BJ (cell line): ENCODE measurements at regions not wholly inside any gene's neighbourhood (a gene's known extent, or its start where the extent isn't known, plus 50 kb on each side); places are given as distances from the start of the nearest gene placed in this dataset.

Experiments
- CTCF ChIA-PET: fragments of 350-600 bp; formaldehyde crosslinking; extraction: SDS; loops from one replicate; lab custom pipeline; 2021; ENCODE audit warnings: antibody characterized with exemption, inconsistent platforms; lab: Yijun Ruan, JAX
- POLR2A ChIA-PET: fragments of 300-600 bp; sonication (Branson Sonifier 250); formaldehyde crosslinking; extraction: SDS; loops from one replicate; lab custom pipeline; 2021; ENCODE audit warnings: antibody characterized with exemption; lab: Charles Lee
- DNase-seq: peaks from one replicate; pipeline ENCODE4 v3.0.0-alpha.2; 2011; ENCODE audit warnings: low read depth
- H3K27me3 ChIP-seq: 2 replicates; pipeline ENCODE4 v1.6.0; 2011; ENCODE audit warnings: low read length; ENCODE audit not compliant: control insufficient read depth, insufficient read depth
- H3K36me3 ChIP-seq: 2 replicates; pipeline ENCODE4 v1.5.1; 2011; ENCODE audit warnings: low read length; ENCODE audit not compliant: control insufficient read depth, insufficient read depth
- H3K4me3 ChIP-seq: 2 replicates; pipeline ENCODE4 v1.5.1; 2011; ENCODE audit warnings: low read depth, mild to moderate bottlenecking, control low read depth, low read length
- TF ChIP-seq, protein P1 (sequence below): IDR thresholded peaks from 2 replicates; pipeline ENCODE4 v1.5.1; 2011; ENCODE audit warnings: low read depth, mild to moderate bottlenecking, control low read depth, inconsistent platforms, low read length, moderate library complexity; ENCODE audit not compliant: insufficient read depth

DNA sequence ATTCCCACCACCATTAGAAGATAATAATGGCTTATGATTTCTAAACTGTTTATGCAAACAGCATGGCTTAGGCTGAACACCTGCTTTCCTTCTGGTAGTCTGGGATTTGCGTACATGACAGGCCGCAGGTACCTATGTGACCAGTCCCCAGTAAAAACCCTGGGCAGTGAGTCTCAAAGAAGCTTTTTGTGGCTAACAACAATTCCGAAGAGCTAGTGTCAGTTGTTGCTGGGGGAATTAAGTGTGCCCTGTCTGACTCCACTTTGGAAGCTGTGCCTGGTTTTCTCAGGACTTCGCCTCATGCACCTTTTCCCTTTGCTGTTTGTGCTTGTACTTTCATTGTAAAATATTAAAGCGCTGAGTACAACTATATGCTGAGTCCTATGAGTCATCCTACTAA lies 250.2 kb upstream of the MIR17HG start:
- CTCF ChIA-PET = interaction anchor here (1.3 kb wide), 1 partner anchor 15 kb away, joined by 3 read pairs; no protein-coding TSS in a partner anchor
- POLR2A ChIA-PET = no interaction called here
- H3K27me3 ChIP-seq = no peaks in the 10 kb centered on the region

DNA sequence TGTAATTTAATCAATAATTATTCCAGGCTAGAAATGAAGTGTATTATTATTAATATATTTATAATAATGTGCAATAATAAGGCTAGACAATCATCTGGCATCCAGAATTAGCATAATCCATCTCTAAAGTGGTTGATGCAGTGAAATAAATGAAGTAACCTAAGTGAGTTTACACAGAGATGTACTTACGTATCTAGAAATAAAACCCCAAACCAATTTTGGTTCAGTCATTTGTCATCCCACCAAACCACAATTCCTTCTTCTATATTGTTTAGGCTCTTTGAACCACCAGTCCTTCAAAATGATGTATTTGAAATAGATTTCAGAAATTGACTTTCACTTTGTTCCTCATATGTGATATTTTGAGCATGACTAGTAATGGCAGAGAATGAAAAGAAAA lies 247.6 kb upstream of the MIR17HG start:
- H3K4me3 ChIP-seq = no peak overlapping the region
- ChIA-PET POLR2A (no interaction called here), CTCF (no interaction called here)
- no peak for DNase-seq
- no peaks in the 10 kb centered on the region for H3K27me3 ChIP-seq
- TF ChIP-seq, protein P1, sequence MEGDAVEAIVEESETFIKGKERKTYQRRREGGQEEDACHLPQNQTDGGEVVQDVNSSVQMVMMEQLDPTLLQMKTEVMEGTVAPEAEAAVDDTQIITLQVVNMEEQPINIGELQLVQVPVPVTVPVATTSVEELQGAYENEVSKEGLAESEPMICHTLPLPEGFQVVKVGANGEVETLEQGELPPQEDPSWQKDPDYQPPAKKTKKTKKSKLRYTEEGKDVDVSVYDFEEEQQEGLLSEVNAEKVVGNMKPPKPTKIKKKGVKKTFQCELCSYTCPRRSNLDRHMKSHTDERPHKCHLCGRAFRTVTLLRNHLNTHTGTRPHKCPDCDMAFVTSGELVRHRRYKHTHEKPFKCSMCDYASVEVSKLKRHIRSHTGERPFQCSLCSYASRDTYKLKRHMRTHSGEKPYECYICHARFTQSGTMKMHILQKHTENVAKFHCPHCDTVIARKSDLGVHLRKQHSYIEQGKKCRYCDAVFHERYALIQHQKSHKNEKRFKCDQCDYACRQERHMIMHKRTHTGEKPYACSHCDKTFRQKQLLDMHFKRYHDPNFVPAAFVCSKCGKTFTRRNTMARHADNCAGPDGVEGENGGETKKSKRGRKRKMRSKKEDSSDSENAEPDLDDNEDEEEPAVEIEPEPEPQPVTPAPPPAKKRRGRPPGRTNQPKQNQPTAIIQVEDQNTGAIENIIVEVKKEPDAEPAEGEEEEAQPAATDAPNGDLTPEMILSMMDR = no peak
- no peaks in the 10 kb centered on the region for H3K36me3 ChIP-seq

More for the DNA sequence above, 250.2 kb upstream of the MIR17HG start:
- Histone ChIP-seq H3K4me3 (no peak overlapping the region), H3K36me3 (no peaks in the 10 kb centered on the region)
- TF ChIP-seq, protein P1 = no peak
- no peak for DNase-seq

DNA sequence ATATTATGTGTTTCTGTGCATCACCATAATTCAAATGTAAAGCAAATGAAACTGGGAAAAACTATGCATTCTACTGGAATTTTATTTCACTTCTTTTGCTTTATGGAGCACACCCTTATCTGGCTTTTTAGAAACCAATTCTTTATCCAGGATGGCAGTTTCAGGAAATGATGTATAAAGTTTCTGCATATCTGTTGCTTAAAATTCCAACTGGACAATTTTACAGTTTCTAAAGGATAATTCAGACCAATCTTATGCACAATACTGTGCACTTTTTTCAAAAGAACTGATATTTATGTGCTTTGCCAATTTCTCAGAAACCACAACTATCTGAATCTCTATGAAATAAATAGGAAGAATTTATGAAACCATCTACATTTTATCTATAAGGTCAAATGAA lies 246.5 kb upstream of the MIR17HG start:
- no peaks in the 10 kb centered on the region for H3K27me3 ChIP-seq
- ChIA-PET POLR2A (no interaction called here), CTCF (no interaction called here)
- no peaks in the 10 kb centered on the region for H3K36me3 ChIP-seq
- DNase-seq = no peak
- no peak overlapping the region for H3K4me3 ChIP-seq
- TF ChIP-seq, protein P1 = no peak

DNA sequence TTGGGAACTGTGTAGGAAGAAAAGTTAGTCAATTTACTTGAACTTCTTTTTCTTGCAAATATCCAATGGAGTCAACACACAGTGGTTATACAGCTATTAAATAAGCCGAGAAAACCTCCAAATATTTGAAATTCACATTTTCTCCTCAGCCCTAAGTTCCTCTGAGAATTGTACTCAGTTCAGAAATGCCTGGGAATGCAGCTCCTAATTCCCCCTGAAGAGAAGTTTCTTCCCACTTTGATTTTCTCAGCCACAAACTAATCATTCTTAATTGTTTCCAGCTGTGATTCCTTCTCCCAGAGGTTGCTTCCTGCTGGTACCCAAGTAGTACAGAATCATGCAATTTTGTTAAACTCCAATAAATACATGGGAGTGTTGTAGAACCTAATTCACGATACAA lies 246.1 kb upstream of the MIR17HG start:
- TF ChIP-seq, protein P1 = no peak
- ChIA-PET POLR2A (no interaction called here), CTCF (no interaction called here)
- Histone ChIP-seq H3K36me3 (no peaks in the 10 kb centered on the region), H3K27me3 (no peaks in the 10 kb centered on the region), H3K4me3 (no peak overlapping the region)
- DNase-seq = no peak

DNA sequence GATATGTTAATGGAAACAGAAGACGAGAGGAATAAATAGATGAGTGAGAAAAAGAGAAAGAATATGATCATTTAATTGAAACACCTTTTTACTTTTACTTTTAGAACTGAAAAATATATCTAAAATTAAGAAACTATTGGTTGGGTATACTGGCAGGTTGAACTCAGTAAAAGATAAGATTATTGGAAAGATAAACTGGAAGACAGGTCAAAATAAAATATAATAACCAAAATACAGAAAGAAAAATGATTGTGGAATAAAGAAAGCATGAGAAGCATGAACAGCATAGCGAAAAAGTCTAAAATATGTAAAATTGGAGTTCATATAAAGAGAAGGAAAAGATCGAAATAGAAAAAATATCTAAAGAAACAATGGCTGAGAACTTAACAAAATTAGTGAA lies 242.2 kb upstream of the MIR17HG start:
- ChIA-PET POLR2A (no interaction called here), CTCF (no interaction called here)
- H3K27me3 ChIP-seq = no peaks in the 10 kb centered on the region
- H3K36me3 ChIP-seq = no peaks in the 10 kb centered on the region
- DNase-seq = no peak
- TF ChIP-seq, protein P1 = no peak
- H3K4me3 ChIP-seq = no peak overlapping the region
